ENCODE measurements at regions not wholly inside any gene's neighbourhood (a gene's known extent, or its start where the extent isn't known, plus 50 kb on each side); places are given as distances from the start of the nearest gene placed in this dataset.

DNA sequence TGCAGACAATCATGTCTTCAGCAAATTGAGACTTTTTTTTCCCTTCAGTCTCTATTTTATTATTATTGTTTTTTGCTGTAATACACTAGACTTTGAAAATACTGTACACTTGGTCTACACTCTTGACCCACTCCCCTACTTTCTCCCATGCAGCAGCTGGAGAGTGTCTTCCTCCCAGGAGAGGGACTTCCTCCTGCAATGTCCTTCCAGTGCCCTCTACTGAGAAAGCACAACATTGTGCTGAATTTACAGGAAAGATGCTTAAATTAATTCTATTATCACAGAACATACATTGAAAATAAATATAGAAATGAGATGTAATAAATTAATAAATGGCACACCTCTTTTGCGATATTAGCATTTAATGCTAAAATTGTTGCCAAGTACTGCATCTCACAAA, 411.3 kb downstream of the CCSER2 start:
- TF ChIP-seq POLR2A (IDR thresholded peaks at IDR 0.05; ENCODE audit: low read depth) (no peak), POLR2AphosphoS5 (IDR thresholded peaks at IDR 0.05) (no peak)
